ENCODE measurements at regions not wholly inside any gene's neighbourhood (a gene's known extent, or its start where the extent isn't known, plus 50 kb on each side); places are given as distances from the start of the nearest gene placed in this dataset.
"Not testable (repeated sequence)": the region's sequence is repeated elsewhere in the genome, so short reads cannot be mapped to it uniquely, and the experiment has no call there.

DNA sequence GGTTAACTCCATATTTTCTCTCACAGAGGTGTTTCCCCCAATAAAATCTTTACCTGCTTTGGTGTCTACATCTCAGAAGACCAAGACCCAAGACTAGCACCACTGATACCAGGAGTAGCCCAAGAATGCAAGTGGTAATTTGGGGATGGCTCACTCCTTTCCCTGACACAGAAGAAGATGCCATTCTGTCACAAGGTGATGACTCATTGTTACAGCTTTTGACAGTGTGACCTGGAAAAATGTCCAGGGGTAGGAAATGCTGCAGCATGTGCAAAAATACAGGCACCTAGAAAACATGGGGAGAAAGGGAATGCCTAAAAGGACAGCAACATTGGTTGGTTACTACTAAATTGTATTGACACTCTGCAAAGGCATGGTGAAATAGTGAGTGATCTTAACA, 254.0 kb upstream of the GJE1 start:
- TF ChIP-seq, protein P1, sequence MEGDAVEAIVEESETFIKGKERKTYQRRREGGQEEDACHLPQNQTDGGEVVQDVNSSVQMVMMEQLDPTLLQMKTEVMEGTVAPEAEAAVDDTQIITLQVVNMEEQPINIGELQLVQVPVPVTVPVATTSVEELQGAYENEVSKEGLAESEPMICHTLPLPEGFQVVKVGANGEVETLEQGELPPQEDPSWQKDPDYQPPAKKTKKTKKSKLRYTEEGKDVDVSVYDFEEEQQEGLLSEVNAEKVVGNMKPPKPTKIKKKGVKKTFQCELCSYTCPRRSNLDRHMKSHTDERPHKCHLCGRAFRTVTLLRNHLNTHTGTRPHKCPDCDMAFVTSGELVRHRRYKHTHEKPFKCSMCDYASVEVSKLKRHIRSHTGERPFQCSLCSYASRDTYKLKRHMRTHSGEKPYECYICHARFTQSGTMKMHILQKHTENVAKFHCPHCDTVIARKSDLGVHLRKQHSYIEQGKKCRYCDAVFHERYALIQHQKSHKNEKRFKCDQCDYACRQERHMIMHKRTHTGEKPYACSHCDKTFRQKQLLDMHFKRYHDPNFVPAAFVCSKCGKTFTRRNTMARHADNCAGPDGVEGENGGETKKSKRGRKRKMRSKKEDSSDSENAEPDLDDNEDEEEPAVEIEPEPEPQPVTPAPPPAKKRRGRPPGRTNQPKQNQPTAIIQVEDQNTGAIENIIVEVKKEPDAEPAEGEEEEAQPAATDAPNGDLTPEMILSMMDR (IDR thresholded peaks at IDR 0.05; ENCODE audit: insufficient read depth, low read length): no peak

DNA sequence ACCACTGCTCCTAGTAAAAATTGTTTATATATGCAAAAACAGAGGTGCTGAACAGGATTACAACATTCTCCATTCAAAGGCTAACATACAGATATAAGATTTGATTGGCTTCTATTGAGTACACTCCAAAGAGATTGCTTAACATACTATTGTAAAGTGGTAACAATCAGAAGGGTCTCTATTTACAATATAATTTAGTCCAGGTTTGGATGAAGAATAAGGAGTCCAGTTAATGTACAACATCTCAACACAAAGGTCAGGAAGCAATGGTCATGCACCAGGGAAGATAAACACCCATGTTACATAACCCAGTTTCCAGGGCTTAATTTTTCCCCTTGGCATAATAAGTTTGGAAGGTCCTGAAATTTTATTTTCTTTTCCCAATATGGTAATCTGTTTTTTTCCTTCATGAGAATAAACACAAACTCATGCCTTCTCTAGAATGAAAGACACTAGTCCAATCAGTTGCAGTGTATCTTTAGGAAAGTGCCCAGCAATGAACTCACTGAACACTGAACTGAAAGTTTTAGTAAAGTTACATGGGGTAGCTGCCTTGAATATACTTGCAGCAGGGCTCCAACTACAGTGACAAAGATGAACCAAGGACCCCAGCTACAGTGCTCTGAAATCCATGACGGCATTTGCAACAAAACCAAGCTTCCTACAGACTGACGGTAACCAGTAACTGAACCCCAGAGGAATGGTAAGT, 255.3 kb upstream of the GJE1 start:
- TF ChIP-seq, protein P1 (IDR thresholded peaks at IDR 0.05; ENCODE audit: insufficient read depth, low read length): no peak
- H3K4me3 ChIP-seq (ENCODE audit: low read depth, low read length): no peak overlapping the region
- no peak for DNase-seq (ENCODE audit: low read depth)

More for the DNA sequence above, 254.0 kb upstream of the GJE1 start:
- DNase-seq (ENCODE audit: low read depth): no peak
- no peak overlapping the region for H3K4me3 ChIP-seq (ENCODE audit: low read depth, low read length)

DNA sequence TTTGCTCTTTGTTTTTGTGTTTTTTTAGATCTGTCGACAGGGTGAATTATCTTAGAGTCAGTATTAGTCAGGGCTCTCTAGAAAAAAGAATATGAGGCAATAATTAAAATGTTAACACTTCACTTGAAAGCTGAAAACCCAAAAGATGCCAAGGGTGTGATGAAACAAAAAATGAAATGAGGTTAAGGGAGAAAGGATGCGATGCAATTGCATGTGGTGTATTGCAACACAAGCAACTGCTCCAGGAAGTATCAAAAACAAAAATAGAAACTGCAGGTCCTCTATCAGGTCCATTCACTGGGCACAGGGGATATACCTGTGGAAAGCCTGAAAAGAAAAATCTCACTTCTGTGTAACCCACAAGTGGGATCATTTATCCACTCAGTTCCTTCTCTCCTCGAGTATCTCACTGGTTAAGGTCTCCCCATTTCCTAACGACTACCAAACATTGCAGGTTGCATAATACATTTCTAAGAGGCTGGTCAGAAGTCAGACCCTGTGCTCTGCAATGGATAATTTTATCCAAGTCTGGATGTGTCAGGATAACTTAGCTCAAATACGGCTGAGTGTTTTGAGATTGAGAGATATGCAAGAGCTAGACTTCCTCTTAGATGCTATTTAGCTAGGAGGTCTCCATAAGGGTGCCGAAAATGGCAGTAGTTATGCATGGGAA, 257.7 kb upstream of the GJE1 start:
- peak; percentile 51 for DNase-seq (ENCODE audit: low read depth)
- TF ChIP-seq, protein P1 (IDR thresholded peaks at IDR 0.05; ENCODE audit: insufficient read depth, low read length): no peak
- no peak overlapping the region for H3K4me3 ChIP-seq (ENCODE audit: low read depth, low read length)

DNA sequence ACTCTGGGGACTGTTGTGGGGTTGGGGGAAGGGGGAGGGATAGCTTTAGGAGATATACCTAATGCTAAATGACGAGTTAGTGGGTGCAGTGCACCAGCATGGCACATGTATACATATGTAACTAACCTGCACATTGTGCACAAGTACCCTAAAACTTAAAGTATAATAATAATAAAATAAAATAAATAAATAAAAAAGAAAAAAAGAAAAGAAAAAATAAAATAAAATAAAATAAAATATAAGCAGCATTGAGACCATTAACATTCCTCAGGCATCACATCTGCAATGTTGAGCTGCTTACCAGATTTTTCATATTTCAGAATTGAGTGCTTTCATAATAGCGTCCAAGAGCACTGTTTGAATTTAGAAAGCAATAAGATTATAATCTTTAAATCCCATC, 263.2 kb upstream of the GJE1 start:
- not testable (repeated sequence) for DNase-seq (ENCODE audit: low read depth); H3K4me3 ChIP-seq (ENCODE audit: low read depth, low read length)

DNA sequence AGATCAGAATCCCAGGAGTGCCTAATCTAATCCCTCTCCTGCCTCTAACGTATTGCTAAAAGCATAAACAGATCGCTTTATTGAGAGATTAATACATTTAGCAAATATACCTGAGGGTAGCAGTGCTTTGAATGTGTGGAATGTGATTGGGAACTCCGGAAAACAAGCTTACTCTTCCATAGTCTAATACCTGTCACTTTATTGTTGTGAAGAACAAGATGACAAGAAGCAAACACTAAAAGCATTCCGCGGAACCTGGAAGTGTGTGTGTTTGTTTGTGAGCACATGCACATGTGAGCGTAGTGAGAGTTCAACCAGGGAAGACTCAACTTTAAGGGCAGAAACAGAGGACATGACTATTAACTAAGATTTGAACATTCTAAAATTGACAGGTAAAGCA, 265.0 kb upstream of the GJE1 start:
- TF ChIP-seq, protein P1 (IDR thresholded peaks at IDR 0.05; ENCODE audit: insufficient read depth, low read length): no peak
- no peak for DNase-seq (ENCODE audit: low read depth)
- H3K4me3 ChIP-seq (ENCODE audit: low read depth, low read length): no peak overlapping the region

DNA sequence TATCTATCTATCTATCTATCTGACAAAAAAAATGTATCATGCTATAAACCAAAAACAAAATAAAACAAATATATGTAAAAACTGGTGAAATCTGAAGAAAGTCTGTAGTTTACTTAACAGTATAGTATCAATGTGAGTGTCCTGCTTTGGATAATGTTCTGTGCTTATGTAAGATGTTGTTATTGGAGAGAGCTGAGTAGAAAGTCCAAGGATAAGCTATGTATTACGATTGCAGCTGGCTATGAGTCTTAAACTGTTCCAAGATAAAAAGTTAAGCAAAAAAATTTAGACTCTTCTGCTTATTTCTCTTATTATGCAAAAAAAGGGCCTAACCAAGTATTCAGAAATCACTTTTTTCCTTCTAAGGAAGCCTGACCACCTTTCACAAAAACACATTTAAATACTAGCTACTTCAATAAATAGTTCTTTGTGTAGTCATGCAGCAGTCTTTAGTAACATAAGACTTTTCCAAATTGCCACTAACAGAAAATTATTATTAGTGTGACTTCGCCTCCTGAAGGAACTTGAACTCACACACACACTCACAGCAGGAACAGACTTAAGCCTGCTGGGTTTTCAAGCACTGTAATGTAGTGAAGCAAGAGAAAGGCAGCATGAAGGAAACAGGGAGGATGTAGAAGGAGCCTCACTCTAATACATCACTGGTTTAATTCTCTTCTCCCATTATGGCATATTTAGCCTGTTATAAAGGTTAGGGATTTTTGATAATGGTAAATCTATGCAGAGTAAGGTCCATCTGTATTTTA, 265.8 kb upstream of the GJE1 start:
- TF ChIP-seq, protein P1 (IDR thresholded peaks at IDR 0.05; ENCODE audit: insufficient read depth, low read length): no peak
- no peak overlapping the region for H3K4me3 ChIP-seq (ENCODE audit: low read depth, low read length)
- peak; percentile 32 for DNase-seq (ENCODE audit: low read depth)

DNA sequence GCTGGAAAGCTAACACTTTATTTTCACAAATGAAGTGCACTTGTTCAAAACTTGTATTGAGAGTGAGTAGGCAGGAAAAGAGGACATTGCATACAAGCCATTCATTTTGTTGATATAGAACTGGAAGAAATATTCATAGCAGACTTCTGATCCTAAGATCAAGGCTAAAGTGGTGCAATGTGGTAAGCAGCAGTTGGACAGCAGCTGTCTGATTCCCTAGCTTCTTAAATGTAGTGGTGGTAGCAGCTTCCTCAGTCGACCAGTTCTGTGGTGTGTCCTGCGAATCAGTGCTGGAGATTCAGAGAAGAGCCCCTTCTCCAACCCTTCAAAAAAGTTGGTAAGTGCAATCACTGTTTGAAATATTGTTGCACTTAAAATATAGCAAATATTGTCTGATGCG, 281.7 kb upstream of the GJE1 start:
- DNase-seq (ENCODE audit: low read depth): no peak
- TF ChIP-seq, protein P1 (IDR thresholded peaks at IDR 0.05; ENCODE audit: insufficient read depth, low read length): no peak

More for the DNA sequence above, 281.7 kb upstream of the GJE1 start:
- no peak overlapping the region for H3K4me3 ChIP-seq (ENCODE audit: low read depth, low read length)
